Endodermal cell (in vitro differentiated cells): ENCODE measurements at regions not wholly inside any gene's neighbourhood (a gene's known extent, or its start where the extent isn't known, plus 50 kb on each side); places are given as distances from the start of the nearest gene placed in this dataset.
A peak's percentile ranks its signal among the peaks of the same experiment; 100 is the strongest.

Source experiments
- DNase-seq: peaks from one replicate; pipeline ENCODE4 v3.0.0-alpha.2; 2017
- H3K27ac ChIP-seq: 2 replicates; pipeline ENCODE4 v1.5.1; 2013; ENCODE audit warnings: mild to moderate bottlenecking, low read depth, low read length, moderate library complexity
- H3K27me3 ChIP-seq: 2 replicates; pipeline ENCODE4 v1.6.1; 2013; ENCODE audit warnings: mild to moderate bottlenecking, low read length, moderate library complexity; ENCODE audit not compliant: insufficient read depth, control insufficient read depth, poor library complexity, severe bottlenecking
- H3K36me3 ChIP-seq: 2 replicates; pipeline ENCODE4 v1.7.0; 2013; ENCODE audit warnings: mild to moderate bottlenecking, low read length, moderate library complexity; ENCODE audit not compliant: control insufficient read depth, insufficient read depth
- H3K4me1 ChIP-seq: one replicate; pipeline ENCODE4 v1.7.0; 2013; ENCODE audit warnings: low read length; ENCODE audit not compliant: control insufficient read depth, insufficient read depth
- H3K4me3 ChIP-seq: 2 replicates; pipeline ENCODE4 v1.5.1; 2013; ENCODE audit warnings: mild to moderate bottlenecking, low read length, moderate library complexity
- H3K9ac ChIP-seq: 2 replicates; pipeline ENCODE4 v1.6.1; 2013; ENCODE audit warnings: mild to moderate bottlenecking, low read length, moderate library complexity; ENCODE audit not compliant: poor library complexity, severe bottlenecking; ENCODE audit errors: extremely low read depth
- H3K9me3 ChIP-seq: 2 replicates; pipeline ENCODE4 v1.6.1; 2013; ENCODE audit warnings: mild to moderate bottlenecking, low read length, moderate library complexity; ENCODE audit not compliant: control insufficient read depth
- H3K27ac Mint-ChIP-seq: 2 replicates; pipeline ENCODE4 v1.8.0; 2020; ENCODE audit warnings: mixed read lengths
- H3K27me3 Mint-ChIP-seq: 2 replicates; pipeline ENCODE4 v1.8.0; 2021; ENCODE audit warnings: mild to moderate bottlenecking, mixed read lengths; ENCODE audit not compliant: insufficient read depth
- H3K36me3 Mint-ChIP-seq: 2 replicates; pipeline ENCODE4 v1.8.0; 2020; ENCODE audit warnings: low read depth, mixed read lengths
- H3K4me1 Mint-ChIP-seq: 2 replicates; pipeline ENCODE4 v1.8.0; 2020; ENCODE audit warnings: mixed read lengths
- H3K4me3 Mint-ChIP-seq: 2 replicates; pipeline ENCODE4 v1.8.0; 2020; ENCODE audit warnings: mild to moderate bottlenecking, moderate library complexity, mixed read lengths
- H3K9me3 Mint-ChIP-seq: 2 replicates; pipeline ENCODE4 v1.8.0; 2020; ENCODE audit warnings: mild to moderate bottlenecking, mixed read lengths
- WGBS, 2 experiments: methylation state at CpG; one replicate each; pipeline versions ENCODE4 v1.1.5 to v1.1.7; 2013; ENCODE audit warnings: missing lambda C conversion rate in 2 of 2, mixed read lengths in 1 of 2; ENCODE audit not compliant: insufficient coverage in 1 of 2, insufficient read length in 1 of 2; 5-methylcytosine and 5-hydroxymethylcytosine counted together
- TF ChIP-seq, protein P1 (sequence below): fragments of 200-600 bp; sonication (generic); conservative IDR thresholded peaks from 2 replicates; pipeline ENCODE4 v1.5.0; 2021; ENCODE audit warnings: antibody characterized with exemption, mild to moderate bottlenecking

DNA sequence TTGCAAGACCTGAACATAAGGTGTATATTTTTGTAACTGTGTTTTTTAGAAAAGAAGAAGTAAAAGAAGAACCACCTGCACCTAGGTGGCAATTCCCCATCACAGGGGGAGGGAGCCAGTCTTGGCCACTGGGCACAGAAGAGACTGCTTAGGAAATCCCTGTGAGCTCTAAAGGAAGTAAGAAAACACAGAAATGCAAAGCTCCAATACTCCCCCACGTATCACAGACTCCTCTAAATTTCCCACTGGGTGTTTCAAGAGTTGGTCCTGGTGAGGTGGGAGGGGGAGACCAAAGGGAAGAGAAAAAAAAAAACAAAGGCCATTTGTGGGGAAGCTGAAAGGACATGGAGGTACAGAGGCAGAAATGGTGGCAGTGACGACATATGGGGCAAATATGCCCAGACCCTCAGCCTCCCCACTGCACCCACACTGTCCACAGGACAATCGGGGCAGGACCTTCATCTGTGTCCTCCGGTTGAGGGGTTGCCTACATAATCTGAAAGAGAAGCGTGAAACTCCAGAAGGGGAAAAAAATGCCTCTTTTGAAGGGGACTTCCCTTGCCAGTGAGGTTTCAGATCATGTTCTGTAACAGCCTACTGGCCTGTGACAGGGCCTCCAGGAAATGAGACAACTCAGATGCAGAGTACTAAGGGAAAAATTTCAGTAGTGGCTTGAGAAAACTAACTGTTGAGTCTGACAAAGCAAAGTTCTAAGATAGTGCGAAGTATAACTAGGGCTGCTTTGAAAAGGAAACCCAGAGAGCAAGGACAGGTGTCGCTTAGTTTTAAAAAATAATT is 226.2 kb upstream of the MARCKS start:
- no peaks in the 10 kb centered on the region for H3K36me3 ChIP-seq
- no peak overlapping the region for H3K27ac Mint-ChIP-seq
- H3K9me3 Mint-ChIP-seq: no peaks in the 10 kb centered on the region
- TF ChIP-seq, protein P1, sequence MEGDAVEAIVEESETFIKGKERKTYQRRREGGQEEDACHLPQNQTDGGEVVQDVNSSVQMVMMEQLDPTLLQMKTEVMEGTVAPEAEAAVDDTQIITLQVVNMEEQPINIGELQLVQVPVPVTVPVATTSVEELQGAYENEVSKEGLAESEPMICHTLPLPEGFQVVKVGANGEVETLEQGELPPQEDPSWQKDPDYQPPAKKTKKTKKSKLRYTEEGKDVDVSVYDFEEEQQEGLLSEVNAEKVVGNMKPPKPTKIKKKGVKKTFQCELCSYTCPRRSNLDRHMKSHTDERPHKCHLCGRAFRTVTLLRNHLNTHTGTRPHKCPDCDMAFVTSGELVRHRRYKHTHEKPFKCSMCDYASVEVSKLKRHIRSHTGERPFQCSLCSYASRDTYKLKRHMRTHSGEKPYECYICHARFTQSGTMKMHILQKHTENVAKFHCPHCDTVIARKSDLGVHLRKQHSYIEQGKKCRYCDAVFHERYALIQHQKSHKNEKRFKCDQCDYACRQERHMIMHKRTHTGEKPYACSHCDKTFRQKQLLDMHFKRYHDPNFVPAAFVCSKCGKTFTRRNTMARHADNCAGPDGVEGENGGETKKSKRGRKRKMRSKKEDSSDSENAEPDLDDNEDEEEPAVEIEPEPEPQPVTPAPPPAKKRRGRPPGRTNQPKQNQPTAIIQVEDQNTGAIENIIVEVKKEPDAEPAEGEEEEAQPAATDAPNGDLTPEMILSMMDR: no peak
- no peak overlapping the region for H3K27ac ChIP-seq
- no peaks in the 10 kb centered on the region for H3K9me3 ChIP-seq
- H3K9ac ChIP-seq: no peak overlapping the region
- peaks cover 34% of the 10 kb centered on the region for H3K4me1 Mint-ChIP-seq
- peaks cover 49% of the 10 kb centered on the region for H3K27me3 Mint-ChIP-seq
- 92 to 93% methylated on average over 6 of the region's 7 CpGs for WGBS, 2 experiments
- H3K4me3 Mint-ChIP-seq: no peak overlapping the region
- DNase-seq: no peak
- no peaks in the 10 kb centered on the region for H3K27me3 ChIP-seq
- no peaks in the 10 kb centered on the region for H3K36me3 Mint-ChIP-seq
- peaks cover 19% of the 10 kb centered on the region for H3K4me1 ChIP-seq
- no peak overlapping the region for H3K4me3 ChIP-seq

DNA sequence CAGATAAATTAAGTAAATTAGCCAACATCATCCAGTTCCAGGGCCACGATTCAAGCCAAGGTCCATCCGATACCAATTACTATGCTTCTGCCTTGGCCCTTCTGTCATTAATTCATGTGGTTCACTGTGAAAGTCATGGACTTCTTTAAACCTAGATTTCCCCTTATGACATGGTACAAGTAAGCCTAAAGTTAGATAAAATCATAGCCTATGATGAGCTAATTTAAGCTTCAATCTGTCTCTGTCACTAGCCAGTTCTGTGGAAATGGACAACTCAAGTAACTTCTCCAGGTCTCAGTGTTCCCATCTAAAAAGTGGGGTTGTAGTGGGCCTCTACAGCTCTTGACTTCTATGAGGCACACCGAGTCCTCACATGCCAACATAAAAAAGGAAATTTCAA is 225.5 kb upstream of the MARCKS start:
- no peak overlapping the region for H3K27ac Mint-ChIP-seq
- H3K9me3 Mint-ChIP-seq: no peaks in the 10 kb centered on the region
- H3K4me3 ChIP-seq: no peak overlapping the region
- no peaks in the 10 kb centered on the region for H3K9me3 ChIP-seq
- 96 to 100% methylated on average over 2 to 3 of the region's 3 CpGs for WGBS, 2 experiments
- no peaks in the 10 kb centered on the region for H3K36me3 ChIP-seq
- H3K36me3 Mint-ChIP-seq: no peaks in the 10 kb centered on the region
- H3K4me3 Mint-ChIP-seq: no peak overlapping the region
- H3K9ac ChIP-seq: no peak overlapping the region
- H3K27me3 ChIP-seq: no peaks in the 10 kb centered on the region
- no peak for DNase-seq
- H3K27ac ChIP-seq: no peak overlapping the region
- H3K27me3 Mint-ChIP-seq: peaks cover 45% of the 10 kb centered on the region
- peaks cover 14% of the 10 kb centered on the region for H3K4me1 ChIP-seq
- TF ChIP-seq, protein P1: no peak
- H3K4me1 Mint-ChIP-seq: peaks cover 37% of the 10 kb centered on the region

DNA sequence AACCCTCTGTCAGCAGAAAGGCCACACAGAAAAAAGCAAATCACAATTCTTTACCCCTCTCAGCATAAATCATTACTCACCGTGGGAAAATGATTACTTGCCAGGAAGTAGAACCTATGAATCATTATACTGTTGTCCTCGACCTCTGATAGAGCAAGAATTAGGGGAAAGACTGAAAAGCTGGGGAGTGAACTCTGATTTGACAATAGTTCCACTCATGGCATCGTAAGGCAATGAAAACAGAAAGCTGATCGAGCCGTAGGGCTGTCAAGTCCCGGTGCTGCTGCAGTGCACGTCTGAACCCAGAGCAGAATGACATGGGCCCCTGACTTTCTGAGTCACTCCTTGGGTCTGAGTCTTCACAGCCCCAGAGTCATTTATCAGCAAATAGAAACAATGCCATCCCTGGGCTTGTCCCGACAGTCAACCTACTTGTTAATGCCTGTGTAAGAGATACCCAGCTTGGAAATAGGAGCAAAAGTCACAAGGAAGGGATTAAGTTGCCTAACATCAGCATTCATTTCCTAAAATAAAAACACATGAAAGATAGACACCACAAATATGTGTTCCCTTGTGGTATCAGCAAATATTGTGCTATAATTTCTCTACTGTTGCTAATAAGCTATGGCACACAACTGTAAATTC is 224.8 kb upstream of the MARCKS start:
- Histone ChIP-seq H3K36me3 (no peaks in the 10 kb centered on the region), H3K9ac (no peak overlapping the region), H3K4me1 (peaks cover 9% of the 10 kb centered on the region), H3K9me3 (no peaks in the 10 kb centered on the region), H3K27ac (peak overlapping the region; percentile 61), H3K27me3 (no peaks in the 10 kb centered on the region), H3K4me3 (no peak overlapping the region)
- peaks cover 40% of the 10 kb centered on the region for H3K27me3 Mint-ChIP-seq
- peak overlapping the region; percentile 42 for H3K27ac Mint-ChIP-seq
- H3K36me3 Mint-ChIP-seq: no peaks in the 10 kb centered on the region
- no peak for DNase-seq
- H3K4me3 Mint-ChIP-seq: no peak overlapping the region
- no peaks in the 10 kb centered on the region for H3K9me3 Mint-ChIP-seq
- peaks cover 36% of the 10 kb centered on the region for H3K4me1 Mint-ChIP-seq
- WGBS, 2 experiments: 75 to 85% methylated on average over 7 to 8 of the region's 8 CpGs
- TF ChIP-seq, protein P1: no peak
